OCI-LY3 (cell line): ENCODE measurements at regions not wholly inside any gene's neighbourhood (a gene's known extent, or its start where the extent isn't known, plus 50 kb on each side); places are given as distances from the start of the nearest gene placed in this dataset.

ENCODE experiments used
- H2AFZ ChIP-seq: fragments of 200-600, 300-600 bp; shearing (Covaris generic); 2 replicates; pipeline ENCODE4 v1.6.0; 2014; ENCODE audit warnings: antibody characterized with exemption, low read depth, low read length
- H3K27ac ChIP-seq: fragments of 200-600, 300-600 bp; sonication (generic); 2 replicates; pipeline ENCODE4 v1.5.1; 2014; ENCODE audit warnings: mild to moderate bottlenecking, low read length, moderate library complexity, mixed read lengths
- H3K27me3 ChIP-seq: fragments of 200-600, 300-600 bp; sonication (generic); 2 replicates; pipeline ENCODE4 v1.6.1; 2014; ENCODE audit warnings: low read depth, low read length, mixed read lengths
- H3K36me3 ChIP-seq: fragments of 200-600, 300-600 bp; sonication (generic); replicated peaks from 2 replicates; pipeline ENCODE3; 2014; ENCODE audit warnings: low read depth, low read length, mixed read lengths
- H3K4me1 ChIP-seq: fragments of 300-600, 200-600 bp; sonication (generic); 2 replicates; pipeline ENCODE4 v1.6.1; 2014; ENCODE audit warnings: low read length, mixed read lengths
- H3K4me2 ChIP-seq: fragments of 200-600, 300-600 bp; sonication (generic); 2 replicates; pipeline ENCODE4 v1.6.1; 2014; ENCODE audit warnings: low read length, mixed read lengths
- H3K4me3 ChIP-seq: fragments of 300-600, 200-600 bp; sonication (generic); 2 replicates; pipeline ENCODE4 v1.5.1; 2014; ENCODE audit warnings: antibody characterized with exemption, mild to moderate bottlenecking, low read length, moderate library complexity
- H3K79me2 ChIP-seq: fragments of 300-600, 200-600 bp; shearing (Covaris generic); 2 replicates; pipeline ENCODE4 v1.6.1; 2014; ENCODE audit warnings: mild to moderate bottlenecking, low read length, mixed read lengths
- H3K9ac ChIP-seq: fragments of 300-600, 200-600 bp; shearing (Covaris generic); 2 replicates; pipeline ENCODE4 v1.6.0; 2014; ENCODE audit warnings: mild to moderate bottlenecking, low read length, moderate library complexity
- H3K9me3 ChIP-seq: fragments of 200-600, 300-600 bp; shearing (Covaris generic); 2 replicates; pipeline ENCODE4 v1.6.1; 2014; ENCODE audit warnings: low read length, mixed read lengths; ENCODE audit not compliant: insufficient read depth
- H4K20me1 ChIP-seq: fragments of 200-600, 300-600 bp; sonication (generic); 2 replicates; pipeline ENCODE4 v1.6.1; 2016; ENCODE audit warnings: low read length, mixed read lengths; ENCODE audit not compliant: insufficient read depth
- EZH2phosphoT487 ChIP-seq: fragments of 200-600 bp; shearing (Covaris generic); IDR thresholded peaks from 2 replicates; pipeline ENCODE4 v1.6.1; 2018; ENCODE audit warnings: antibody characterized with exemption, mixed run types, low read depth
- TF ChIP-seq, protein P1 (sequence below): fragments of 200-600, 300-600 bp; sonication (generic); IDR thresholded peaks from 2 replicates; pipeline ENCODE4 v1.5.1; 2014; ENCODE audit warnings: antibody characterized with exemption, low read length, low read depth

DNA sequence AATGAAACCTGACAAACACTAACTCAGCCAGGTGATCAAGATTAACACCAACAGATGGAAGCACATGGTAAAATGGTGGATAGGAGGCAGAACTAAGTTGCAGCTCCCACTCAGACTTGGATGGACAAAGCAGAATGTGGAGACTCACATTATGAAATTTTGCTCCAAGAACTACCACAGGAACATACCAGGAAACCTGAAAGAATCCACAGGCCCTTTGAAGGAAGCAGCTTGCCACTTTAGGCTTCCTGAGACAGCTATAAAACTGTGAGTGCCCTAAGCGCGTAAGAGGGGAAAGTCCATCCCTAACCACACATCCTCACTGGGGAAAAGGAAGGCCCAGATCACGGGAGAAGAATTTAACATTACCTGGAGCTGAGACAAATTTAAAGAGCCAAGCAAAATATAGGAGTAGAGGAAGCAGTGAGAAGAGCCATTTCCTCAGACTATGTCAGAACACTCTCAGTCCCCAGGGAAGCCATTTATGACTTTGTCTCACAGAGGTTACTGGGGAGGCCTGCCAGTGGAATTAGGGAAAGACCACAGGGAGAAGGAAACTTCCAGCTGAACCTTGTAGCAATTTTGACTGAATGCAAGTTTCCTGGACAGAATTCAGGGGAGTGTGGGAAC, 224.5 kb downstream of the TEX13C start:
- H3K79me2 ChIP-seq = no peaks in the 10 kb centered on the region
- no peak overlapping the region for H2AFZ ChIP-seq
- no peak overlapping the region for H3K27ac ChIP-seq
- no peak overlapping the region for H3K4me3 ChIP-seq
- H3K9ac ChIP-seq = no peak overlapping the region
- H3K4me2 ChIP-seq = no peak overlapping the region
- no peak for TF ChIP-seq EZH2phosphoT487
- TF ChIP-seq, protein P1, sequence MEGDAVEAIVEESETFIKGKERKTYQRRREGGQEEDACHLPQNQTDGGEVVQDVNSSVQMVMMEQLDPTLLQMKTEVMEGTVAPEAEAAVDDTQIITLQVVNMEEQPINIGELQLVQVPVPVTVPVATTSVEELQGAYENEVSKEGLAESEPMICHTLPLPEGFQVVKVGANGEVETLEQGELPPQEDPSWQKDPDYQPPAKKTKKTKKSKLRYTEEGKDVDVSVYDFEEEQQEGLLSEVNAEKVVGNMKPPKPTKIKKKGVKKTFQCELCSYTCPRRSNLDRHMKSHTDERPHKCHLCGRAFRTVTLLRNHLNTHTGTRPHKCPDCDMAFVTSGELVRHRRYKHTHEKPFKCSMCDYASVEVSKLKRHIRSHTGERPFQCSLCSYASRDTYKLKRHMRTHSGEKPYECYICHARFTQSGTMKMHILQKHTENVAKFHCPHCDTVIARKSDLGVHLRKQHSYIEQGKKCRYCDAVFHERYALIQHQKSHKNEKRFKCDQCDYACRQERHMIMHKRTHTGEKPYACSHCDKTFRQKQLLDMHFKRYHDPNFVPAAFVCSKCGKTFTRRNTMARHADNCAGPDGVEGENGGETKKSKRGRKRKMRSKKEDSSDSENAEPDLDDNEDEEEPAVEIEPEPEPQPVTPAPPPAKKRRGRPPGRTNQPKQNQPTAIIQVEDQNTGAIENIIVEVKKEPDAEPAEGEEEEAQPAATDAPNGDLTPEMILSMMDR = no peak
- H3K27me3 ChIP-seq = no peaks in the 10 kb centered on the region
- H3K9me3 ChIP-seq = no peaks in the 10 kb centered on the region
- no peaks in the 10 kb centered on the region for H3K4me1 ChIP-seq
- no peaks in the 10 kb centered on the region for H4K20me1 ChIP-seq
- H3K36me3 ChIP-seq = no peaks in the 10 kb centered on the region

DNA sequence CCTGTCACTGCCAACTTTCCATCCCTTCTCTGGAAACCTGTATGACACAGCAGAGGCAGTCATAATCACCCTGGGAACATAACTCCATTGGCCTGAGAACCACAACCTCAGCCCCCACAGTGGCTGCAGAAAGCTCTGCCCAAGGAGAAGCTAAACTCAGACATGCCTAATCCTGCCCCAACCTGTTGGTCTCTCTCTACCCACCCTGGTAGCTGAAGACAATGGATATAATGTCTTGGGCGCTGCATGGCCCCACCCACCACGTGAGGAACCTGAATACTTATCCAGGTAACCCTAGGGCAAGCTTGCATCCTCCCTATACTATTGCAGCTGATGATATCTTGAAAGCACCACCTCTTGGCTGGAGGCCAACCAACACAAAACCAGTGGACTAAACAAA, 225.2 kb downstream of the TEX13C start:
- no peaks in the 10 kb centered on the region for H3K27me3 ChIP-seq
- TF ChIP-seq EZH2phosphoT487 = no peak
- TF ChIP-seq, protein P1 = no peak
- no peak overlapping the region for H2AFZ ChIP-seq
- no peaks in the 10 kb centered on the region for H3K4me1 ChIP-seq
- no peak overlapping the region for H3K4me3 ChIP-seq
- H3K36me3 ChIP-seq = no peaks in the 10 kb centered on the region
- no peaks in the 10 kb centered on the region for H3K9me3 ChIP-seq
- H3K9ac ChIP-seq = no peak overlapping the region
- H3K4me2 ChIP-seq = no peak overlapping the region
- no peak overlapping the region for H3K27ac ChIP-seq
- no peaks in the 10 kb centered on the region for H4K20me1 ChIP-seq
- H3K79me2 ChIP-seq = no peaks in the 10 kb centered on the region

DNA sequence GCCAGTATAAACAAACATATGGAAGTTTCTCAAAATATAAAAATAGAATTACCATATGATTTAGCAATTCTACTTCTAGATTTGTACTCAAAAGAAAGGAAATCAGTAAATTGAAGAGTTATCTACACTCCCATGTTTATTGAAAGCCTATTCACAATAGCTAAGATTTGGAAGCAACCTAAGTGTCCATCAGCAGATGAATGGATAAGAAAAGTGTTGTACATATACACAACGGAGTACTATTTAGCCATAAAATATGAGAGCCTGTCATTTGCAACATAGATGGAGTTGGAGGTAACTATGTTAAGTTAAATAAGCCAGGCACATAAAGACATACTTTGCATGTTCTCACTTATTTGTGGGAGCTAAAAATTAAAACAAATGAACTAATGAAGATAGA, 257.8 kb downstream of the TEX13C start:
- no peaks in the 10 kb centered on the region for H3K36me3 ChIP-seq
- TF ChIP-seq, protein P1 = no peak
- no peak for TF ChIP-seq EZH2phosphoT487
- peaks cover 14% of the 10 kb centered on the region for H3K4me1 ChIP-seq
- no peaks in the 10 kb centered on the region for H4K20me1 ChIP-seq
- H3K9me3 ChIP-seq = no peaks in the 10 kb centered on the region
- no peak overlapping the region for H2AFZ ChIP-seq
- H3K27ac ChIP-seq = no peak overlapping the region
- no peak overlapping the region for H3K4me3 ChIP-seq
- H3K4me2 ChIP-seq = no peak overlapping the region
- H3K9ac ChIP-seq = no peak overlapping the region
- H3K79me2 ChIP-seq = no peaks in the 10 kb centered on the region
- H3K27me3 ChIP-seq = no peaks in the 10 kb centered on the region

GRCh38 chrX:125604448-125604847, 284.8 kb downstream of the TEX13C start:
- Histone ChIP-seq H3K4me1 (no peaks in the 10 kb centered on the region), H3K27ac (no peak overlapping the region), H3K4me2 (no peak overlapping the region), H3K36me3 (no peaks in the 10 kb centered on the region), H4K20me1 (no peaks in the 10 kb centered on the region), H2AFZ (no peak overlapping the region), H3K27me3 (no peaks in the 10 kb centered on the region), H3K79me2 (no peaks in the 10 kb centered on the region), H3K9me3 (no peaks in the 10 kb centered on the region), H3K4me3 (no peak overlapping the region), H3K9ac (no peak overlapping the region)
- no peak for TF ChIP-seq EZH2phosphoT487
- TF ChIP-seq, protein P1 = no peak
